GM18520 (cell line): ENCODE measurements at regions not wholly inside any gene's neighbourhood (a gene's known extent, or its start where the extent isn't known, plus 50 kb on each side); places are given as distances from the start of the nearest gene placed in this dataset.

ENCODE experiments used
- ATAC-seq: cut with Tn5 transposase; IDR thresholded peaks from one replicate; pipeline ENCODE4 v1.9.1; 2021; ENCODE audit not compliant: unreplicated experiment

DNA sequence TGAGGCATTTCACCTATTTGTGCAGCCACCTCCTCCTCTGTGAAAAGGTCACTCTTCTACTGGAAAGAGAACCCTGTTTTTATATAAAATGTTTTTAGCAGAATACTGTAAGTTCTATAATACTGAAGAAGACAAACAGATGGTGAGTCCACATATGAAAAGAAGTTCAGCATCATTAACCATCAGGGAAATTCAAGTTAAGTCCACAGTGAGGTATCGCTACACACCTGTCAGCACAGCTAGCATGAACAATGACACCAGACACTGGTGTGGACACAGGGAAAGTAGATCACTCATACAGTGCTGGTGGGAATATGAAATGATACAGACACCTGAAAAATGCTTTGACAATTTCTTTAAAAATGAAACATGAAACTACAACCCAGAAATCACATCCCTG is 133.0 kb downstream of the MAD2L1 start:
- ATAC-seq, result no peak

- no peak for ATAC-seq
Observed at GRCh38 chr4:119932277-119932676, 134.4 kb downstream of the MAD2L1 start.

- ATAC-seq, result no peak
Observed at GRCh38 chr4:119930546-119930945, 136.1 kb downstream of the MAD2L1 start.

- no peak for ATAC-seq
Observed at GRCh38 chr4:119921830-119922229, 144.8 kb downstream of the MAD2L1 start.

GRCh38 chr4:119906277-119906676 is 160.4 kb downstream of the MAD2L1 start:
- no peak for ATAC-seq

DNA sequence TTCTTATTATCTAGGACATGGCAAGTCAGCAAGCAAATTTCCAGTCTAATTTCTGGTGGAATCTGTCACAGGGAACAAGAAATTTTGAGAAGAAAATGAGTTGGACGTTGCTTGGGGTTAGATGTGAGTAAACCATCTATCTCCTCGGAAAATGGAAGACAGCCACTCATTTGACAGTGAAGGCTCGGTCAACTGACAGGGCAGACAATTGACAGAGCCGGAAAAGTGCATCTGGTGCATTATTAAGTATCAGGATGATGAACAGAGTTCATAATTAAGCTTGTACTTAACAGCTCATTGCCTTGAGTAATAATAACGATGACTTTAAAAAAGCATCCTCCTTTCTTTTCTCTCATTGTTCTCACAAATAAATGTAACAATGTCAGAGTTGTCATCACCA is 168.4 kb downstream of the MAD2L1 start:
- ATAC-seq, result no peak

DNA sequence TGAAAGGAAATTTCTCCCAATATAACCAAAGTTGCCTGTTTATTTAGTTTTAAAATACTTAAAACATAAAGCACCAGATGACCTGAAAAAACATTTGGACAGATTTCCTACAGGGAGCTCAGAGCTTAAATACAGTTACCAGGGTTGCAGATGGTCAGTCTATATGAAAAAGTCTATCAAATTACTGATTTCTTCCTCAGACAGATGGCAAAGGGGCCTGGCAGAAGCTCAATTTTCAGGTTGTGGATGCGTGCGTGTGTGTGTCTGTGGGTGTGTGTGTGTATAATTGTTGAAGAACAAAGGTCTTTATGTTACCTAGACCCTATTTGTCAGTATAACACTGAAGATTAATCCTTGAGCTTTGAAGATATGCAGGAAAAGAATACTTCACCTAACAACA is 169.4 kb downstream of the MAD2L1 start:
- ATAC-seq, result no peak

DNA sequence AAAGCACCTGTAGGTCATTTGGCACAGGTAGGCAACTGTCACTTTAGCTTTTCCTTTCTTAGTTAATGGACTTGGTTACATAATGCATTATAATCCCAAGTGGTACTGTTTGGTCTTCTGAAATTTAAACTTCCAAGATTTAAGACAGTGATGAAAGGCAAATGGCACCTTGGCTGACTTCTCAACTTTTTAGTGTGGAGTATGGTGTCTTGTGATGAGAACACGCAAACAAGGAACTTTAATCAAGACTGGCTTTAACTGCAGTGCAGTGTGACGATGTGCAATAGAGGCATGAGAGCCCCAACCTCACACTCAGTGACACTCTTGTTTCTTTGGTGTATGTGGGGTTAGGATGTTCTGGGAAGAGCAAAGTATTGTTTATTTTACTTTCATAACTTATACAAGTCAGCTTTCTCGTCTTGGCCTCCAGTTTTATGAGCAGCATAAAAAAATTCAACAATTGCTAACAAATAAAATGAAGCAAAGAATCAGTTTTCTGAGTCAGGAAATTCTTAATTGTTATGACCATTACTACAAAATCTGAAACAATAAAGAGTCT is 171.9 kb downstream of the MAD2L1 start:
- ATAC-seq, result no peak

- no peak for ATAC-seq
Observed at GRCh38 chr4:119873794-119874325, 192.8 kb downstream of the MAD2L1 start.

GRCh38 chr4:119873132-119873531 is 193.5 kb downstream of the MAD2L1 start:
- ATAC-seq, result no peak

- no peak for ATAC-seq
Observed at GRCh38 chr4:119872371-119873016, 194.2 kb downstream of the MAD2L1 start.

DNA sequence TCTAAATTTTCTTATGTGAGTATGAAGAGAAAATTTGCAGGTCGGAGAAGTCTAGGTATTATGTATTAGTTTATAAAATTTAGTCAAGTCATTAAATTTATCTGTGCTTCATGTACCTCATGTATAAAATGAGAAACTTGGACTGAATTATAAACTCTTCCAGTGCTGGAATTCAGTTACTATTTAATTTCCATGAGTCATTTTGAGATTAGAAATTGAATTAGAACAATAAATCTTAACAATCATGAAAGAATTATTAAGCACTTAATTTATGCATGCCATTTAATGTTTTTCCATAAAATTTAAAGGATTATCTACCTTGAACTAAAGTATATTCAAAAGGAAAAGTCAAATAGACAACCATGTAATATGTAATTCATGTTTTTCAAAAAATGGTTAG is 195.8 kb downstream of the MAD2L1 start:
- ATAC-seq, result no peak

DNA sequence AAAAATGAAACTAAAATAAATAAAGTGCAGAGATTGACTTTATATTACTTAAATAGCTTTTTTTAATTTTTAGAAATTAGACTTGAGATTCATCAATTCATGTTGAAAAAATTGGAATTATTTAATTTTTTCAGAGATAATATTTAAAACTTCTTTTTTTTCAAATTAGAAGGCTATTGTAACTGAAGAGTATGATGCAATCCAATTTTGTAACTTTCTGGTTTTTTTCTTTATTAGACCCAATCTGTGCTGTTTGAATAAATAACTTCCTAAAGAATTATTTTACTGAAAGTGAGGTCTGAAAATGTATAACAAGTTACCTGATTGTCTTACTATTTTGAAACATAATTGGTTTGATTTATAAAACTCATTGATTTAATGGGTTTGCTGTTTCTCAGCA is 200.9 kb downstream of the MAD2L1 start:
- no peak for ATAC-seq

DNA sequence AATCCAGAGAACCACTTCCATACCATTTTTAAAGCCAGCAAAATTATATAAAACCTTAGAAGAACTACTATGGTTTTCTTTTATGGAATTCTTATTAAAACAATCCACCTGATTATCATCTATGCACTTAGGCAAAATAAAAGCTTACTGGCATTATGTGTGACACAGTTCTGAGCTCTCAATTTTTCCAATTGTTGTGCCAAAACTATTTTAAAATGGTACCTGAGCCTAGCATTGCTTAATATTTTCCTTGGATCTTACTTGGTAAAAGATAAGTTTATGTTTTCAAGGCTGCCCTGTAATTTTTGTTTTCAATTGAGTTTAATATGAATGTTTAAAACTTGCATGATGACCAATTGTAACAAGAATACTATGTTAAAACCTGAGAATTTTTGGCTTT is 201.3 kb downstream of the MAD2L1 start:
- ATAC-seq, result no peak

DNA sequence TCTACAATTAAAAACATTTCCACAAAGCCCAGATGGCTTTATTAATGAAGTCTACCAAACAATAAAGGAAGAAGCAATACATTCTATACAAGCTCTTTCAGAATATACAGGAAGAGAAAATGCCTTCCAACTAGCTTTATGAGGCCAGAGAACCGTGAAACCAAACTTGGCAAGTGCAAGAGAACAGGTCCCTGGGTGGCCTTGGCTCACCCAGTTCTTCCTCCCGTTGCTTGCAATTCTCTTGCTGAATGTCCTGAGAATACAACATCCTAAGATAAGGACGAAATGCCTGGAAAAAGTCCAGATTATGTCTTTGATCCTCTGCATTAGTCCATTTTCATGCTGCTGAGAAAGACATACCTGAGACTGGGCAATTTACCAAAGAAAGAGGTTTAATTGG is 204.9 kb downstream of the MAD2L1 start:
- ATAC-seq, result no peak

- ATAC-seq, result no peak
Observed at GRCh38 chr4:119858176-119858575, 208.5 kb downstream of the MAD2L1 start.

DNA sequence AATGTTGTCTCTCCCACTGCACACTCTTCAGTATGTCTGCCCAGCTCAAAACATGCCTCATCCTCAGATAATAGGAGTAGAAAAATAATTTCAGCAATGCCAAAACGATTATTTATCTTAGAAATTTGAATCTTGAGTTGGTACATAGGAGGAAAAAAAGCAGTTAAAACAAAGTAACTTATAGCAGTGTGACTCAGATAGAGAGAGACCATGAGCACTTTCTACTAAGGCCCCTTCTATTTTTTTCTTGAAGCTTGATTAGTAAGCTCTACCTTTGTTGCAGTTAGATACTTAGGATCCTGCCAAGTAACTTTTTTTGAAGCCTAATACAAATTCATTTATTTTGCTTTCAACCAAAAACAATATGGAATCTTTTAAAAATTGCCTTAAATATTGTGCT is 212.3 kb downstream of the MAD2L1 start:
- no peak for ATAC-seq

DNA sequence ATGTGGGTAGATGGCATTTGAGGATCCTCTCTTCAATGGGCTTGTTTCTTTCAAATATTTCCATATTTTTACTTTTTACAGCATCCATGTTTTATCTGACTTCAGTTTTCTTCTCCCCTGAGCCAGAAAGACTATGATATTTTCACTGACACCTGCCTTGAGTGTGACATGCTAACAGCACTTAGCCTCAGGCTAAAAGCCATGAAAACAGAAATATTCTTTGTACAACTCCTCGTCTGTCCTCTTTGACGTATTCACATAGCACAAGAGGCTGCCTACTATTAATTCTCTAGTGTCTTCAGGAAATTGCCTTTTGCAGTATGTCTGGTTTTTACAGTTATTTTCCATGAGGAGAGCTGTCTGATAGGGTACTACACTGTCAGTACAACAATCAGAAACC is 215.0 kb downstream of the MAD2L1 start:
- ATAC-seq, result no peak

DNA sequence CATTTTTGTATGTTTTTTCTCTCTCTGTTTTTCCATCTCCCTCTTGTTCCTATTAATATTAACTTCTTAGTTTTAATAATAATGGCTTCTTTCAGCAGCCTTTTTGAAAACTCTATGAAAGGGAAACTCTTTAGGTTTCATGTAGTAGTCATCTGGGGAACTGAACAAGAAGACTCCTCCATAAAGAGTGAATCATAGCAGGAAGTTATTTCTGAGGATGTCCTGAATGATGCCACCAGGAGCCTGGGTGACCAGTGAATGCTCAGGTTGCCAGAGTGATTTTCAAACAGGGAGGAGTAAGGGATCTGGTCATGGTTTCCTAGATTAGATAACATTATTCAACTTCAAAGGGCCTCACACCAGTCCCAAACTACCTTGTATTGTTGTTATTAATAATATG is 212.8 kb upstream of the PDE5A start:
- ATAC-seq, result no peak

DNA sequence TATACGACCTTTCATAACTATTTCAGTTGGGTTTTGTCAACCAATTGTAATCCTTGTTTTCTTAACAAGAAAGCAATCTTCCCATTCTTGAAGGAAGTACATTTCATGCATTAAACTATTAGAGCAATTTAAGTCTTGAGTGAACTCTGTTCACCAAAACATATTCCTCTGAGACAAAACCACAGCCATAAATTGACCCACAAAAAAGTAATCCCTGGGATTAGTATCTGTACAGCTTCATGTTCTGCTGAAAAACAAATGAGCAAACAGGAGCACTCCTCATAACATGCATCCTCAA is 207.0 kb upstream of the PDE5A start:
- no peak for ATAC-seq

DNA sequence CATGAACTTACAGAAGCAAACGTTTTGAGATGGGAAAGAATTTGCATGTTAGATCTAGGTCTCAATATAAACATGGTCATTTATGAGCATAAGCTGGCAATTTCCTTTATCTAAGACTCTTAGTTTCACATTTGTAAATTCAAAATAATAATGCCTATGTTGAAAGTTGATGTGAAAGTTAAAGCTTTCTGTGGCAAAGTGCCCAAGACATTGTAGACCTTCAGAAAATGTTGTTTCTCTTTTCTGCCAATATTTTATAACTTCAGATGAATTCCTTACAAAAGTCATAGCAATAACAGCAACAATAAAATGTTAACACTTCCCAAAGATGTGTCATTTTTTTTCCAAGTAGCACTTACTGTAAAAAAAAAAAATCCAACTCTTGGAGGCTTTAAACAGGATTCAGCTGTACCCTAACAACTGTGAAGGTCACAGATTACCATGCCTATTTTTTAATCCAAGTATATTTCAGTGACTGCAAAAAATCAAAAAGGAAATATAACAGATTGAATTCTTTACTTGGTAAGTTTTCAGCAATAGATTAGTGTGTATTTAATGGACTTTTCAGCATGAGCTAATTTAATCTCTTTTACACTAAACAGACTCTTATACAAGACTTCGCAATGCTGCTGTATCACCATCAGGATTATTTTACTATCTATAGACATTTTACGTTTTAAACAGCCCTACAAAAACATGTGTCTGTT is 206.5 kb upstream of the PDE5A start:
- ATAC-seq, result no peak

DNA sequence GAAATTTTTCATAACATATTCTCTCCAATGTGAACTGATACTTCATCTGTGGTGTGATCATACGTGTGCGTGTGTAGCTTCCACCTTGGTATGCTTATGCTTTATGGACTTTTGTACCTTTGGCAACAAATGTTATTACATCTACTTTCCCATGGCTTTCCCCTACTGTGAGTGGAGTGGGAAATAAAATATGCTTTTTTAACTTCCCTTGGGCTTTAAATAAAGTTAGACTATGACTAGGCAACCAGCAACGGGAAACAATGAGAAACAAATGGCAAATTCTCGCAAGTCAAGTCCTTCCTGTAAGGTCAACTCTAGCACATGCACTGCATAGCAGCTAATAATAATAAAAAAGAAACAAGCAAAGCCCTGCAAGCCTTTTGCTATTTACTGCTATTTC is 205.0 kb upstream of the PDE5A start:
- ATAC-seq, result no peak

- no peak for ATAC-seq
Observed at GRCh38 chr4:119832776-119833175, 204.2 kb upstream of the PDE5A start.
